CD4-positive, alpha-beta T cell treated with Interleukin-15 for 1 hour (primary cell): ENCODE measurements at regions not wholly inside any gene's neighbourhood (a gene's known extent, or its start where the extent isn't known, plus 50 kb on each side); places are given as distances from the start of the nearest gene placed in this dataset.

ENCODE experiments used
- DNase-seq: peaks from one replicate; pipeline ENCODE4 v3.0.0-alpha.2; 2020

- no peak for DNase-seq
These were observed 949.8 kb downstream of the NLGN4X start for GRCh38 chrX:5278908-5279307.

GRCh38 chrX:5265324-5265850, 963.3 kb downstream of the NLGN4X start:
- no peak for DNase-seq

- DNase-seq: no peak
These were observed 978.6 kb downstream of the NLGN4X start for GRCh38 chrX:5250106-5250505.

GRCh38 chrX:5242091-5242790, 986.4 kb downstream of the NLGN4X start:
- no peak for DNase-seq

GRCh38 chrX:5236749-5237148, 991.9 kb downstream of the NLGN4X start:
- no peak for DNase-seq

- no peak for DNase-seq
These were observed 992.6 kb downstream of the NLGN4X start for GRCh38 chrX:5236096-5236495.

GRCh38 chrX:5233830-5234229, 994.8 kb downstream of the NLGN4X start:
- no peak for DNase-seq

- no peak for DNase-seq
These were observed 1008.2 kb downstream of the NLGN4X start for GRCh38 chrX:5220421-5220820.

GRCh38 chrX:5194806-5195205, 1033.9 kb downstream of the NLGN4X start:
- DNase-seq: no peak

- DNase-seq: no peak
These were observed 1048.4 kb downstream of the NLGN4X start for GRCh38 chrX:5180135-5180741.

GRCh38 chrX:5176766-5177165, 1051.9 kb downstream of the NLGN4X start:
- DNase-seq: no peak

- no peak for DNase-seq
These were observed 1065.0 kb downstream of the NLGN4X start for GRCh38 chrX:5163663-5164062.

GRCh38 chrX:5155301-5155700, 1073.4 kb downstream of the NLGN4X start:
- no peak for DNase-seq

- DNase-seq: no peak
These were observed 1082.7 kb downstream of the NLGN4X start for GRCh38 chrX:5145957-5146356.

GRCh38 chrX:5142644-5143043, 1086.0 kb downstream of the NLGN4X start:
- no peak for DNase-seq

GRCh38 chrX:5122181-5122678, 1106.4 kb downstream of the NLGN4X start:
- no peak for DNase-seq

- DNase-seq: no peak
These were observed 1110.9 kb downstream of the NLGN4X start for GRCh38 chrX:5117816-5118215.

GRCh38 chrX:5113128-5113527, 1115.5 kb downstream of the NLGN4X start:
- DNase-seq: no peak

- no peak for DNase-seq
These were observed 1128.7 kb downstream of the NLGN4X start for GRCh38 chrX:5100004-5100403.

- DNase-seq: no peak
These were observed 1142.3 kb downstream of the NLGN4X start for GRCh38 chrX:5086388-5086787.

- no peak for DNase-seq
These were observed 1144.4 kb downstream of the NLGN4X start for GRCh38 chrX:5084279-5084678.

- DNase-seq: no peak
These were observed 1146.0 kb downstream of the NLGN4X start for GRCh38 chrX:5082705-5083104.

GRCh38 chrX:5080791-5081190, 1147.9 kb downstream of the NLGN4X start:
- DNase-seq: no peak

- DNase-seq: no peak
These were observed 1160.1 kb downstream of the NLGN4X start for GRCh38 chrX:5068550-5068949.
